ENCODE measurements at regions not wholly inside any gene's neighbourhood (a gene's known extent, or its start where the extent isn't known, plus 50 kb on each side); places are given as distances from the start of the nearest gene placed in this dataset.

GRCh38 chr16:79753286-79753685, 152.7 kb upstream of the MAF start:
- TF ChIP-seq FOXA1 (IDR thresholded peaks at IDR 0.05) (no peak), FOXM1 (IDR thresholded peaks at IDR 0.05; ENCODE audit: borderline replicate concordance) (no peak)
